Mononuclear cell (primary cell): ENCODE measurements at regions not wholly inside any gene's neighbourhood (a gene's known extent, or its start where the extent isn't known, plus 50 kb on each side); places are given as distances from the start of the nearest gene placed in this dataset.

ENCODE experiments used
- H3K27me3 ChIP-seq: 2 replicates; pipeline ENCODE4 v1.6.0; 2011; ENCODE audit warnings: low read length, control low read depth; ENCODE audit not compliant: insufficient read depth
- H3K4me1 ChIP-seq: 2 replicates; pipeline ENCODE4 v1.5.1; 2011; ENCODE audit warnings: mild to moderate bottlenecking, low read length, control low read depth; ENCODE audit not compliant: insufficient read depth
- H3K4me3 ChIP-seq: 2 replicates; pipeline ENCODE4 v1.5.1; 2011; ENCODE audit warnings: mild to moderate bottlenecking, low read length, moderate library complexity
- H3K9me3 ChIP-seq: 2 replicates; pipeline ENCODE4 v1.5.1; 2011; ENCODE audit warnings: low read depth, mild to moderate bottlenecking, control low read depth, low read length

DNA sequence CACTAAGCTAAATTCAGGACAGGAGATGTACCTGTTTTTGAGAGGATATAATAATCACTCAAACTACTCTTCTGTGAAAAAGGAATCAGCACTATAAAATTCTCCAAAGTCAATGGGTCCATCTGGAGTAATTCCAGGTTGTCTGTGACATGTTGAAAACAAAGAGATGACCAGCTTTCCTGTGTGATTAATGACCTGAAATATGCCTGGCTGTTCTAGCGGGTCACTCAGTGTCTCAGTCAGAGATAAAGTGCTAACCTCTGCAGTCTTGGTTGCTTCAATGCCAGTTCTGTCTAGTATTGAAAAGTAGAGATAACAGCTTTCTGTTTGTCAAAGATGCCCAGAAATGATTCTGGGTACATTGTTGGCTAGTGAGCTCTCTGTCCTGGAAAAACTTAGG, 722.6 kb upstream of the TENM4 start:
- Histone ChIP-seq H3K4me1 (peaks cover 3% of the 10 kb centered on the region), H3K4me3 (no peak overlapping the region), H3K9me3 (no peaks in the 10 kb centered on the region), H3K27me3 (no peaks in the 10 kb centered on the region)

DNA sequence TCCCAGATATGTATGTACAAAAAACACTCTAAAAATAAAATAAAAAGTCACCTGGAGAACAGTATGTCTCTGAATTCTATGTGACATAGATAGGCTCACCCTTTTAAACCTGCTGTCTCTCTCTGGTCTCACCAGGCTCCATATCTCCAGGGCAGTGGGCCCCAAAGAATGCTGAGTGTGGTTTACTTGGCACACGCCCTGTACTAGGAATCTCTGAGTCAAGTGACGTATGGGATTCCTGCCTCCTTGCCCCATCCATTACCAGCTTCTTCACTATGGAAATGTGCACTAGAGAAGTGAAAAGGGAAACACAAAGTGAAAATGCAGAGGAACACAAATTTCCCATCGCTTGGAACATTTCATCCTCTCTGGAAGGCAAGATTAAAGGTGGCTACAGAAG, 722.2 kb upstream of the TENM4 start:
- Histone ChIP-seq H3K4me1 (no peaks in the 10 kb centered on the region), H3K27me3 (no peaks in the 10 kb centered on the region), H3K4me3 (no peak overlapping the region), H3K9me3 (no peaks in the 10 kb centered on the region)

DNA sequence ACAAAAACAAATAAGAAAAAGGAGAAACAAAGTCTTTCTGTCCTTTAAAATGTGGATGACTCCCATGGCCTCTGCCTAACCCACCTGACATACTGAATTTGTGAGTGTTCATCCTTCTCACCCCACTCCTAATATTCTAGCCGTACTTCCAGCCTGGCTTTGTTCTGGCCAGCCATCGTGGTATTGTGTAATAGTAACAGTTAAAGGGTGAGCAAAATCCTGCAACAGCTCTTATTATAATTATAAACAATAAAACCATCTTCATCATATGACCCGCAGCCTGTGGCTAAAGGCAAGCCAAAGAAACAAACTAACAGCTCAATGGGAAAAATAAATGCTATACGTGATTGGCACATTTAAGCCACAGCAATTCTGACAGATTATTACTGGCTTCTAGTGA, 721.6 kb upstream of the TENM4 start:
- H3K4me3 ChIP-seq, result no peak overlapping the region
- H3K27me3 ChIP-seq, result no peaks in the 10 kb centered on the region
- no peaks in the 10 kb centered on the region for H3K9me3 ChIP-seq
- H3K4me1 ChIP-seq, result no peaks in the 10 kb centered on the region

DNA sequence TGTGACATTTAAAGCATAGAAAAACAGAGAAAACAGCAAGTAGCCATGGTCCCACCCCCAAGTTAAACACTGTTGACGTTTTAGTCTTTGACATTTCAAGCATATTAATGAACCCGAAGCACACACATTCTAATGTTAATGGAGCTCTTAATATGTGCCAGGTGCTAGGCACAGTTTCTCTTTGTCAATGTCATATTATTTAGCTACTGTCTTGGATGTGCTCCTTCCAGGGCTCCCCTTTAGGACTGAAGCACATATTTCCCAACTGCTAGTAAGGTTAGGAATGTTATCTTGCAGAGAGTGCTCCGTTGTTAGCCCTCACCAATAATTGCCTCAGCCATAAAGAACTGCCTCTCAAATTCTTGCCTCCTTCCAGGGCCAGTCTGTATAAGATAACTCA, 716.6 kb upstream of the TENM4 start:
- Histone ChIP-seq H3K27me3 (no peaks in the 10 kb centered on the region), H3K9me3 (no peaks in the 10 kb centered on the region), H3K4me1 (no peaks in the 10 kb centered on the region), H3K4me3 (no peak overlapping the region)

DNA sequence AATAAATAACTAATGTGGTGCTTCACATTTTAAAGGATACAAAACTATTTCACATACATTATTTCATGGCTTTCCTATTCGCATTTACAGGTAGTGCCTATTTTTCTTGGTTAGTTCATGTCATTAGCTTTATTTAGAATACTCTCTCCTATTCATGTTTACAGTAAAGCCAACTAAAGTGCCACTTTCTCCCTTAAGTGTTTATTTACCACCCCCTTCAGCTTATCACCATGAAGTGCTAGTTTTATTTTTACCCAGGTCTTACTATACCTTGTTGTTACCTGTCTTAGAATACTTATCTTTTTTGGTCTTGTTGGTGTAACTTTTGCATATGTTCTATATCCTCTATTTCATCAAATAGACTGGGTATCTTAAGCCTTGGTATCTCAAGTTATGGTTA, 715.2 kb upstream of the TENM4 start:
- Histone ChIP-seq H3K4me1 (no peaks in the 10 kb centered on the region), H3K27me3 (no peaks in the 10 kb centered on the region), H3K4me3 (no peak overlapping the region), H3K9me3 (no peaks in the 10 kb centered on the region)

DNA sequence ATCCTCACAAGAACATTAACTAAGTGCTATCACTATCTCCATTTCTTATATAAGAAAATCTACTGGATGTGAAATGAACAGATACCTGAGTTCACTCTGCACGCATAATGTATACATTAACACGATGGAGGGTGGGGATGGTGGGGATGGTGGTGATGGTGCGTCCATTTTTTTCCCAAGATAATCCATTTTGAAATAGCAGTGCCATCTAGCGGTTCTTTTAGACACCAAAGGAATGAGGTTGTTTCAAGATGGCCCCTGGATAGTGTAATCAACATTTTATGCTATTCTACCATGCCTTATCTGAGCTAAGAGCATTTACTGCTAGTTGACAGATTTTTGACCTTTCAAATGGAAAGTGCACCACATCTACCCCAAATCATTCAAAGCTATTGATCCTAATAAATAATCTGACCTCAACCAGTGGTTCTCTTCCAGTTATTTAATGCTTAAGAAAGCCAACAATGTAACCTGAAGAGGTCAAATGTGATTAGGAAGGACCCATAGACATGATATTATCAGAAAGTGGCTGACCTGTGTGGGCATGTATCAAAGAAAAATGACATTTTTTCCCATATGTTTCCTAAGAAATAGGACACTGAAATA, 714.7 kb upstream of the TENM4 start:
- Histone ChIP-seq H3K4me3 (no peak overlapping the region), H3K9me3 (no peaks in the 10 kb centered on the region), H3K4me1 (no peaks in the 10 kb centered on the region), H3K27me3 (no peaks in the 10 kb centered on the region)

DNA sequence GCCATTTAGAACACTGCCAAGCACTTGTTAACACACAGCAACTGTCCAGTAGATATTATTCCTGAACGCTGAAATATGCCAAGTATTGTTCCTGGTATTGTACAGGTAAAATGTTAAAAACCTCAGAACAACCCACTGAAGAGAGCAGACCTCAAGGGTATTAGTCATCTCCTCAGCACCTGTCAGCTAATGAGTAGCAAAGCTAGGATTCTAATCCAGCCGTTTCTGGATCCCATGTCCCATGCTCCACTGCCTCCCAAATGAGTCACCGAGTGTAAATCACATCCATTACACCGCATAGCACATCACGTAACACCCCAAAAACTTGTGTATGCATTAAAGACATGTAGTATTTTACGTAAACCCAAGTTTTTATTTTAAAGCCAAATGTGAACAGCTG, 705.4 kb upstream of the TENM4 start:
- Histone ChIP-seq H3K4me3 (no peak overlapping the region), H3K9me3 (no peaks in the 10 kb centered on the region), H3K27me3 (no peaks in the 10 kb centered on the region), H3K4me1 (no peaks in the 10 kb centered on the region)

DNA sequence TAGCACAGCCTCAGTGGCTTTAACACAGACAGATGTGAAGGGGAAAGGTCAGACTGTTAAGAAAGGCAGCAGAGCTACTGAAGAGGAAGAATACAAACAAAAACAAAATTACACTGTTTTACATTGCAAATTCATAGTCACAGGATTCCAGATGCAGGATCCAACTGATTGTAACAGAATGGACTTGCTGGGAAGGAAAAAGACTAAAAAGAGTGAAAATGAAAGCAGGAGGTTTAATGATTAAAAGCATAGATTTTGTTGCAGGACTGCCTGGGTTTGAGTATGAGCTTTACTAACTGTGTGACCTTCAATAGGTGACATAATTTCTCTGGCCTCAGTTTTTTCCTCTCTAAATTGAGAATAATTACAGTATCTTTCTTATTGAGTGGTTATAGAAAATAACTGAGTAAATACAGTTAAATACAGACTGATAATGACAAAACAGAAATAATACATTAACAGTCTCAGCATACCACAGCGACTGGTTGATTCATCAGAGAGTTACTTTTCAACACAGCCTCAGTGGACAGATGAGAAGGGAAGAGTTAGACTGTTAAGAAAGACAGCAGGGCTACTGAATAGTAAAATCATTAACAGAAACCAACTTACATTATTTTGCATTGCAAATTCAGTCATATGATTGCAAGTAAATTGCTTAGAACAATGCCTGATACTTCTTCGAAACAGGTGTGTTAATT, 704.2 kb upstream of the TENM4 start:
- H3K27me3 ChIP-seq, result no peaks in the 10 kb centered on the region
- no peak overlapping the region for H3K4me3 ChIP-seq
- H3K9me3 ChIP-seq, result no peaks in the 10 kb centered on the region
- H3K4me1 ChIP-seq, result no peaks in the 10 kb centered on the region

DNA sequence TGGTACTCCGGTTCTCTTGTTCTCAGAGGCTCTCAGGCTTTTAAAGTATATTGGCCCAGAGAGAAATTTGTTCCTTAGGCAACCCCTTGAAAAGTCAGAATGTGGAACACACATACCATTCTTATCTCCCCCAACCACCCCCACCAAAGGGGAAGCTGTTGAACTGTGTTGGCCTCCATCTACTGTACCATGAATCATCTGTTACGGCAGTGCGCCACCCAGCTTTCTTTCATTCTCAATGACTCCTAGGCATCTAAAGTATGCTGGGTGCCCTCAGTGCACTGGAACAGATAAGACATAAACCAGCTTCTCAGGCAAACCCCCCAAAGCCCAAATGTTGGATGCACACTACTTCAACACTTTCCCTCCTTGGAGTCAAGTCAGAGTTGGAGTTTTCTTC, 696.2 kb upstream of the TENM4 start:
- Histone ChIP-seq H3K9me3 (no peaks in the 10 kb centered on the region), H3K27me3 (no peaks in the 10 kb centered on the region), H3K4me1 (no peaks in the 10 kb centered on the region), H3K4me3 (no peak overlapping the region)

DNA sequence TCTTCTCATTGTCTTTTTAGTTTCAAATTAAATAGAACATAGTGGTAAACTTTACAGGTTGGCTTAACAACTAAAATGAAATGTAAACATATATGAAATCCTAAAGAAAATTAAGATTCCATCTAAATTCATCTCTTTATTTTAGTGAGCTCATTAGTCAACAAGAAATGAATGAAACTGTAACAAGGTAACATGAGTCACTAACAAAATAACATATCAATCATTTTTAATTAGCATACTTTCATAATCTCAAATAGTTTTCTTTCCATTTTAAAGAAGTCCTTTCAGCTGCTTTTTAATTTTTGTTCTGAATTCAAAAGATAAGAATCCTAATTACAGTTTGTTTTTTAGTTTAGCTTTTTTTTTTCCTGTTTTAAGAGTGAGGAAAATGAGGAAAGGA, 688.6 kb upstream of the TENM4 start:
- Histone ChIP-seq H3K4me1 (no peaks in the 10 kb centered on the region), H3K27me3 (no peaks in the 10 kb centered on the region), H3K4me3 (no peak overlapping the region), H3K9me3 (no peaks in the 10 kb centered on the region)

DNA sequence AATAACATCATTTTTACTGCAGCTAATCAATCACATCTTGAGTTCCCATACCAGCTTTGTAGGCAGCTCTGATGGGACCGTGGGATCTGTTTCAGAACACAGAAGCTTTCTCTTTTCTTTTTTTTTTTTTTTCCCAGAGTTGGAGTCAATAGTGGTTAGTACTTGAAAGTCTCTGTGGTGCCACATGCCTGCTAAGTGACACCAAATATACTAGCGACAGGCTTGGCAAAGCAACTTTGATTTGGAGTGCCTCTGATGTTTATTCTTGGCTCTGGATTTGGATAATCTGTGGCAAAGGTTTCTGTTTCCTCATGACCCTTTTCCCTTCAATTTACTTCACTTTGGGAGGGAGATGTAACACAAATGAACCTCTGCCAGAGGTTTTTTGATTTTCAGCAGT, 681.4 kb upstream of the TENM4 start:
- Histone ChIP-seq H3K4me1 (no peaks in the 10 kb centered on the region), H3K4me3 (no peak overlapping the region), H3K9me3 (no peaks in the 10 kb centered on the region), H3K27me3 (no peaks in the 10 kb centered on the region)

DNA sequence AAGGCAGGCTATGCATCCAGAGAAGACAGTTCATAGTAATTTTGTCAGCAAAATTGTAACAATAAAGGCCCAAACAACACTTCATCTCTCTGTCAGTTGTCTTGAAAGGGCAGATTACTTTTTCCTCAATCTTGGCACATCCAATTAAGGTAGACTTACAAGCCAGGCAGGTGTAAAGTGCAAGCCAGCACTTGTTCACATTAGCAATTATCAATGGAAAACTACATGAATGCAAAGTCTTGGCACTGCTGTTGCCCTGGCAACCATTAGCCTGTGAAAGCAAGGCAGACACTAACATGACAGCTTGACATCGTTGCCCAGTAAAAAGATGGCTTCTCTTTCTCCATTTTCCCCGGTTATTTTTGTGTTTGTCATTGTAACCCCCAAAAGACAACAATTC, 677.2 kb upstream of the TENM4 start:
- H3K4me1 ChIP-seq, result no peaks in the 10 kb centered on the region
- H3K27me3 ChIP-seq, result no peaks in the 10 kb centered on the region
- H3K4me3 ChIP-seq, result no peak overlapping the region
- no peaks in the 10 kb centered on the region for H3K9me3 ChIP-seq

DNA sequence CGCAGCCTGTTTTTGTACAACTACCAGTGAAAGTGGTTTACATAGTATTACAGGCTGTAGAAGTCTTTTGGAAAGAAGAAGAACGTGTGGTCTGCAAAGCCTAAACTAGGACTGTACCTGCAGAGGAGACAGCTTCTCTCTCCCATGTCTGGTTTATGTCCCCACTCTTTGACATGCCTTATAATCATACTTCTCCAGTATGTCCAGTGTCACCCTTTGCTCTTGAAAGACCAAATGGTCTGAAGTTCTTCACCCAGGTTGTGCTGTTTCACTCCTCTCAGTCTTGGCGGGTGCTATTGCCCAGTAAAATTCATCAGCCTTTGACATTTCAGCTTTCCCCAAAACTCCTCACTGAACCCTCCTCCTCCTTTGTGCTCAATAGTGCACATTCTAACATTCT, 676.0 kb upstream of the TENM4 start:
- Histone ChIP-seq H3K27me3 (no peaks in the 10 kb centered on the region), H3K4me1 (no peaks in the 10 kb centered on the region), H3K9me3 (no peaks in the 10 kb centered on the region), H3K4me3 (no peak overlapping the region)

DNA sequence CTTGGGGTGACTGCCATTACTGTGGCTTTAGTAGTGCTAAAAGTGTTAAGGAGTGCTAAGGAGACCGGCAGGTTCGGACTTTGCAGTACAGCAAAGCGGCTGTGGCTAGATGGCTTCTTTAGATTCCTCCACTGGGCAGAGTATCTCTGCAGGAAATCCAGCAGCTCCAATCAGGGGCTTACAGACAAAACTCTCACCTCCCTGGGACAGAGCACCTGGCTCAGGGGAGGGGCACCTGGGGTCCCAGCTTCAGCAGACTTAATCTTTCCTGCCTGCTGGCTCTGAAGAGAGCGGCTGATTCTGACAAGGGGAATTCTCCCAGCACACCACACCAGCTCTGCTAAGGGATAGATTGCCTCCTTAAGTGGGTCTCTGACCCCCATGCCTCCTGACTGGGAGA, 668.8 kb upstream of the TENM4 start:
- Histone ChIP-seq H3K4me3 (no peak overlapping the region), H3K4me1 (no peaks in the 10 kb centered on the region), H3K9me3 (no peaks in the 10 kb centered on the region), H3K27me3 (no peaks in the 10 kb centered on the region)

DNA sequence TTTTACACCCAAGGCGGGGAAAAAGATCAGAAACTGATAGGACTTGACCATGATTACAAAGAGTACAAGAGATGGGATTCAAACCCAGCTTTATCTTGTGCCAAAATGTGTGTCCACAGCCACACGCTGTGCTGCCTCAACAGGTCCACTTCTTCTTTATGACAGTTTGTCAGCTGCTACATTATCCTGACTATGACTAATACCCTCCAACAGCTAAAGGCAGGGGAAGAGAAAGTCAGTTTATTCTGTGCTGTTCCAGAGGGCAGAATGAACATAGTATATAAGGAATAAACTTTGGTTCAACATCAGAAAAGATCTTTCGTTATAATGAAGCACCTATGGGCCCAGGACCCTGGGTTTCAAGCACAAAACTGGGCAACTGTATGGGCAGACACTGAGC, 668.2 kb upstream of the TENM4 start:
- Histone ChIP-seq H3K4me3 (no peak overlapping the region), H3K27me3 (no peaks in the 10 kb centered on the region), H3K9me3 (no peaks in the 10 kb centered on the region), H3K4me1 (no peaks in the 10 kb centered on the region)

DNA sequence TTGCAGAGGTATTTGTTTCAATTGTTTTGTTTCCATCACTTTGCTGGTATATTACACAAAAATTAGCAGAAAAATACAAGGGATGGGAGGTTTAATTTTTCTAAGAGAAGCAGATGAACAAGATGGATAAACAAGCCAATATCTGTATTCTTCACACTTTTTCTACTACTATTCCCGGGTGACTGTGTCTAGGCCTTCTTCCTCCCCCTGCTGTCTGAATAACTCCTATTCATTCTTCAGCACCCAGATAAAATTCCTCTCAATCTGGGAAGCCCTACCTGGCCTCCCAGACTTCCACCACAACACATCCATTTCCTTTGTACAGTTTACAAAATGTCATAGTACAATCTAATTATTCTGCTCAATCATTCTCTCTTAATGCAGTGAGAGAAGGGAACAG, 666.6 kb upstream of the TENM4 start:
- no peaks in the 10 kb centered on the region for H3K27me3 ChIP-seq
- H3K4me3 ChIP-seq, result no peak overlapping the region
- no peaks in the 10 kb centered on the region for H3K9me3 ChIP-seq
- no peaks in the 10 kb centered on the region for H3K4me1 ChIP-seq
